ENCODE measurements at regions not wholly inside any gene's neighbourhood (a gene's known extent, or its start where the extent isn't known, plus 50 kb on each side); places are given as distances from the start of the nearest gene placed in this dataset.

- no peak for TF ChIP-seq CTCF (conservative IDR thresholded peaks at IDR 0.05)
- no peak overlapping the region for H3K27ac ChIP-seq
These were observed 103.2 kb upstream of the ONECUT1 start for GRCh38 chr15:52893338-52893737.

- no peak overlapping the region for H3K27ac ChIP-seq
- no peak for TF ChIP-seq CTCF (conservative IDR thresholded peaks at IDR 0.05)
These were observed 89.8 kb upstream of the ONECUT1 start for GRCh38 chr15:52879904-52880303.

GRCh38 chr15:52879145-52879544, 89.0 kb upstream of the ONECUT1 start:
- no peak for TF ChIP-seq CTCF (conservative IDR thresholded peaks at IDR 0.05)
- H3K27ac ChIP-seq, result no peak overlapping the region

GRCh38 chr15:52876991-52877663, 87.0 kb upstream of the ONECUT1 start:
- no peak overlapping the region for H3K27ac ChIP-seq
- no peak for TF ChIP-seq CTCF (conservative IDR thresholded peaks at IDR 0.05)

- no peak for TF ChIP-seq CTCF (conservative IDR thresholded peaks at IDR 0.05)
- no peak overlapping the region for H3K27ac ChIP-seq
These were observed 82.1 kb upstream of the ONECUT1 start for GRCh38 chr15:52872036-52872818.

- TF ChIP-seq CTCF (conservative IDR thresholded peaks at IDR 0.05), result no peak
- H3K27ac ChIP-seq, result no peak overlapping the region
These were observed 79.9 kb upstream of the ONECUT1 start for GRCh38 chr15:52870015-52870414.

- TF ChIP-seq CTCF (conservative IDR thresholded peaks at IDR 0.05), result no peak
- no peak overlapping the region for H3K27ac ChIP-seq
These were observed 76.6 kb upstream of the ONECUT1 start for GRCh38 chr15:52866698-52867097.

Measured in VCaP (cell line).